ENCODE measurements at regions not wholly inside any gene's neighbourhood (a gene's known extent, or its start where the extent isn't known, plus 50 kb on each side); places are given as distances from the start of the nearest gene placed in this dataset.

DNA sequence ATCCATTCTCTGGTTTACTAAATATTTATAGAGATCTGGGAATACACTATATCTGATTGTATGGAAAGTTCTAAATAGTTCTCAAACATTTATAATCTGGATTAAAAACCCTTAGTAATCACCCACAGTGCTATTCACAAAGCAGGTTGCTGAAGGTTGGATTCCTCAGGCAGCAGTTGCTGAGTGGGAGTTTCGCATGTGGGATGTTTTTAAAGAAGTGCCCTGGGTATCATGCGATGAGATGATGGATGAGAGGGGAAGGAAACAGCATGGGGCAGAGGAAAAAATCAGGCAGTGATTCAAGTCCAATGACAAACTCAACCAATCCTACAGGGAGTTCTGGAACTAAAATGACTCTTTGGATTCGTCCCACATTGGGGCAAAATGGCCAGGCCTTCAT, 85.3 kb upstream of the GALNT2 start:
- DNase-seq = no peak

DNA sequence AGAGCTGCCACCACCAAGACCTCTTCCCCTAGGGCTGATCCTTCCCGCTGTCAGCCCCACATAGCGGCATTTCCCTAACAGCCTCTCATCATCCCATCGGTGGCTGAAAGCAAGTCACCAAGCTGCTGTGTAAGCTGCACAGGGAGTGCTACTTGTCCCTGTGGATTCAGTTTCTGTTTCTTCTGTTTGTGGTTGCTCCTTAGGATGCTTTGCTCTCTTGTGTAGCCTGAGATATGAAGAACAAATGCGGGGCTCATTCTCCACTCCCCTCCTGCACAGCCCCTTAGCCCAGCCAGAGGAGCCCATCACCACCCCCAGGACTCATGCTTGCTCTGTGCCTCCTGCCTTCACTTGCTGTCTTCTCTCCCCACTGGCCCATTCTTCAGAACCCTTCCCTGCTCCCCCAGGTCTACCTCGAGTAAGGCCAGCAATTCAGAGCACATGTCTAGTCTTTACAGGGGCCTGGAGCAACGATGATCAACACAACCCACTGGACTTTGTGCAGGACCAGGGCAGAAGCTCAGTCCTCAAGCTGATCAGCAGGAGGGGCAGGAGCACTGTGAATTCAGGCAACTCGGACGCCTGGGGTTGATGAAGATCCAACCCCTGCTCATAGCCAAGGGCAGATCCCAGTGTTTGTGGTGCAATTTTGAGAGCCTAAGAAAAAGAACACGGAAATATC, 82.6 kb upstream of the GALNT2 start:
- DNase-seq = no peak

DNA sequence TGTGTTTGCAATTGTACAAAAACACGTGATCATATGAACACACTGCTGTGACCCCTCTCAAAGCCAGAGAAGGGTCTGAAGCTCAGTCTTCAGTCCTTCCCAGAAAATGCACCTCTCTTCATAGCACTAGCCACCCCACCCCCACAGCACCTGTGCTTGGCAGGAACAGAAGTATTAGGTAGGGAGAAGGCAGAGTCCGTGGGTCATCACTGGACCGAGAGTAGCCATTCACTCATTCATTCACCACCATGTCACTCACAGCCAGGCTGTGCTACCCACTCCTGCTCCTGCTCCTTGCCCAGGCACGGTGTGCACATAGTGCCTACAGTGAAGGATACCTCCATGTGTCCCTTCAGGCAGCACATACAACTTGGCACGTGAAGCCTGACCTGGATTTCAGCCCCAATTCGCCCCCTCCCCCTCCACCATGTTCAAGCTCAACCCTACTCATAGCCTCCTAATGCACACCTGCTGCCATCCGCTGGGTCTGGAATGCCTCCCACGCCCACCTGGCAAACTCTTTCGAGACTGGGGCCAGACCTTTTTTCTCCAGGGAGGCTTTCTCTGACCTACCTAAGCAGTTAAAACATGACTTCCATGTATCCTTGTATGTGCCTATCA, 81.9 kb upstream of the GALNT2 start:
- DNase-seq = no peak

DNA sequence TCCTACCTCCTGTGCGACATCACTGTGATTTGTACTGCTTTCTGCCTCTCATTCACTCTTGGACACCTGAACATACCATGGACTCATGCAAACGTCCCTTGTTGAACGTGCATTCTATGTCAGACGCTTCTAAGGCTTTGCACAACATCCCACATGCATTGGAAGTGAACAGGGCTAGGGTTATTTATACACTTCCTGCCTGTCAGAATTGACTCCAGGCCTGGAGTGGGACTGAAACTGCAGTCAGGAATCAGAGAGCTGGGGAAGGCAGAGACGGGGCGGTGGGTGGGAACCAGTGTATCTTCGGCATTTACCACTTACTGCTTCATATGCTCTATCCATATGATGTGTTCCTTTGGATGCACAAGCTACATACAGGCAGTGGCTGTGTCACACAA, 81.4 kb upstream of the GALNT2 start:
- no peak for DNase-seq

DNA sequence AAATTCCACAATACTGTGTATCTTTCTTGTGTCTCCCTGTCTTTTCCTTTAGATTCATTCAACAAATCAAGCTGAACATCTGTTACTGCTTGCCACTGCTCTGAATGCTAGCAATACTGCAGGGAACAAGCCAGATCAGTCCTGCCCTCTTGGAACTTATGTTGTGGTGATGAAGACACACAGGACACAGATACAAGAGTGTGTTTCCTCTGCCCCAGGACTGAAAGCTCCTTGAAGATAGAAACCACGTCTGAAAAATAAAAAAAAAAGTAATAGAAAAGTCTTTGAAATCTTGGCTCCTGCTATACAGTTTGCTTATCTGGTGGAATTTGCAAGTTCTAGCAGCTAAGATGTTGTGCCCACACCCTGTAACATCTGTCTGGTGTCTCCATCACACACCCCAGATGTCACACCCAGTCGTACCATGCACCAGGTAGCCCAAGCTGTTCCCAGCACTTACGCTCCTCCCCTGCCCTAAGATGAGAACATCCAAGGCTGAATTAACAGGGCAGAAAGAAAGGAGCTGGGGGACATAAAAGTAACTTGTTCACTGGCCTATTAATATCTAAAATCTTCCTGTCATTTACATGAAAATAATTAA, 80.2 kb upstream of the GALNT2 start:
- no peak for DNase-seq

DNA sequence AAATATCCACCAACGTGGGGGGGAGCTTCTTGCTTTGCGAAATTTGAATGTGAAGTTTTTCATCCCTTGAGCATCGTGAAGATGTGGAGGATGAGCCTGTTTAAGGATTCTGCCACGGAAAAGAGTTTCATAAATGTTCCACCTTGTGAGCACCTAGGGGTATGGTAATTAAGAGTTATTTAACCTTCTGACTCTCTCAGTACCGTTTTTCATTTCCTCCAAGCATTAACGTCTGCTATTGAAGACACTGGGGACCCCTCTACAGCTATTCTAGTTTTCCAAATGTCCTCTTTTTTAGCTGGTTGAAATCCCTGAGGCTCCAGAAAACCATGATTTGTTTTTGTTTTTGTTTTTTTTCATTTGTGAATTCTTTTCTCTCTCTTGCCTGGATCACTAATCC, 79.1 kb upstream of the GALNT2 start:
- no peak for DNase-seq

DNA sequence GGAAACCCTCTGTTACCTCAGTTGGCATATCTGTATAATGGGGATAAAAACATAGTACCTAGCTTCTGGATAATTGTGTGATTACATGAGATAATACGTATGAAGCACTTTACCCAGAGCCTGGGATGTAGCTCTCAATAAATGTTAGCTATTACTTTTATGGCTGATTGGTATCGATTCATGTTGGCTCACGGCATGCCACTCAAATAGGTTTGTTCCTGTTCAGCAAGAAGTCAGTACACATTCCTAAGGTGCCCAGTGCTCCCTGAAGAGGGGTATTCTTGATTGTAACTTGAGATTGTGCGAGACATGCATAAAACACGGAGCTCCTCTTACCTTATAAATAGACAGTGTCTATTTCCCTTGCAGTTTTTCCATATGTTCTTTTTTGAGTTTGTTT, 78.5 kb upstream of the GALNT2 start:
- DNase-seq = no peak

DNA sequence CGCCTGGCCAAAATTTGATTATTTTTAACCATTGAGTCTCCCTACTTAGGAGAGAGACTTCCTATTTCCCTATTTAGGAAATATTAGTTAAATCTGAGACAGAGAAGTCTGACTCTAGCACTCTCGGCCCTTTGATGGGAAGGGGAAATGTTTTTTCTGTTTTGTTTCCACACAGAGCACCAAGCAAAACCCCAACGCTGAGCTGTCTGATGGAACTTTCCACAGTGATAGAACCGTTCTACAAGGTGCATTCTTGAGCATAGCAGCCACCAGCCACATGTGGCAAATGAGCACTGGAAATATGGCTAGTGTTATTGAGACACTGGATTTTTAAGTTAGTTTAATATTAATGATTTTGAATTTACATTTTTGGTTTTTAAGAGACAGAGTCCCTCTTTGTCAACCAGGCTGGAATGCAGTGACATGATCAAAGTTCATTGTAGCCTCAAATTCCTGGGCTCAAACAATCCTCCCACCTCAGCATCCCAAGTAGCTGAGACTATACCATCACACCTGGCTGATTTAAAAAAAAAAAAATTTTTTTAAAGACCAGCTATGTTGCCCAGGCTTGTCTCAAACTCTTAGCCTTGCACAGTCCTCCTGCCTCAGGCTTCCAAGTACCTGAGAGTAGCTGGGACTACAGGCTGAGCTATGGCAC, 77.3 kb upstream of the GALNT2 start:
- no peak for DNase-seq

DNA sequence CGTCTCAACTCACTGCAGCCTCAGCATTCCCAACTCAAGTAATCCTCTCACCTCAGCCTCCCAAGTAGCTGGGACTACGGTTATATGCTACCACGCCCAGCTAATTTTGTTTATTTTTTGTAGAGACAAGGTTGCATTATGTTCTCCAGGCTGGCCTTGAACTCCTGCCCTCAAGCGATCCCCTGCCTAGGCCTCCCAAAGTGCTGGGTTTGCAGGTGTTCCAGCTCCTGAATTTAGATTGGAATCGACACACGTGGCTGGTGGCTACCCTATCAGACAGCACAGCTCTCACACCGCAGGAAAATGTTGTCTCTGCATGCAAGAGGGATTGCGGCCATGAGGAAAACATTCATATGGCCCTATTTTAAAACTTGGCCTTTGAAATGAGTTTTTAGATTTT, 76.7 kb upstream of the GALNT2 start:
- no peak for DNase-seq

DNA sequence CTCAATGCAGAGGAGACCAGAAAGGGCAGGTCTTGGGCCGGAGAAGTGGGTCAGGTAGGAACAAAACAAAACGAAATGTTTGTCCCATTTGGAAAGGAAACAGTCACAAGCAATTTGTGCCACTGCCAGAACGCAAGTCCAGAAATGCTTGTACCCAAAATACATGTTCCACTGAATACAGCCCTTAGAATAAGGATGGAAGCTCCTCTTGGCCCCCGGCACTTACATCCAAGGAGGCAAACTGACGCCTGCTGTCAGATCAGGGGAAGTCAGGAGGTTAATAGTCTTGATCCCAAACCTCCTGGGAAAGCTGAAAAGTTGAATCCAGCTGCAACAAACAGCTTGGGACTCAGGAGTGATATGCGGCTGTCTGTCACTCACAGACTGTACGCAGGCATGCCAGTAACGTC, 75.9 kb upstream of the GALNT2 start:
- no peak for DNase-seq

DNA sequence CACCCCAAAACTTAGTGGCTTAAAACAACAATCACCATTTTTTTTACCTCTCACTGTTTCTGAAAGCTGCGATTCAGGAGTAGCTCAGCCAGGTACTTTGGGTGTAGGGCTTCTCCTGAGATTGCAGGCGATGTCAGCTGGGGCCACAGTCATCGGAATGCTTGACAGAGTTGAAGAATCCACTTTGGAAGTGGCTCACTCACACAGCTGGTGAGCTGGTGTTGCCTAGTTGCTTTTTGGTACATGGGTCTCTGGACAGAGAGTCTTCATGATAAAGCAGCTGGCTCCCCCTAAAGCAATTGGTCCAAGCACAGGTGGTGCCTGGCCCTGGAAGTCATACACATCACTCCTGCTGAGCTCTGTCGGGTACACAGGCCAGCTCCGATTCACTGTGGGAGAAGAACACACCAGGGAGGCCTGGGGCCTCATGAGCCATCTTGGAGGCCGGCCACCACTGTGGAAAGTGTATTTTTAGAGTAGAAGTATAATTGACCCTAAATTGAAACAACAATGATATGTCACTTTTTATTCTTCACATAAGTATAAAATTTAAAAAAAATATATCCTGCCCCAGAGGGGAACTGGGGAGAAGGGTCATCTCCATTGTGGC, 75.2 kb upstream of the GALNT2 start:
- no peak for DNase-seq

DNA sequence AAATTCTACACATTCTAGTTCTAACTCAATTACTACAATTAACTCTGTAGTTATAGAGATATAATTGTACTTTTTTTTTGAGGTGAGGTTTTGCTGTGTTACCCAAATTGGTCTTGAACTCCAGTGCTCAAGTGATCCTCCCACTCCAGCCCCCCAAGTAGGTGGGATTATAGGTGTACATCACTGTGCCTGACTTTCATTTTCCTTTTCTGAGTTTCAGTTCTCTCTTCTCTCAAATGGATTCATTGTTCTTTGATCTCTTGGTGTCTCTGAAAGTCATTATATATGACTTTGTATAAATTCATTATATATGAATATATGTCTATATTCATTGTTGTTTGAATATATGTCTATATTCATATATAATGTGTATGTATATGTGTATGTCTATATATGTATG, 74.0 kb upstream of the GALNT2 start:
- no peak for DNase-seq

DNA sequence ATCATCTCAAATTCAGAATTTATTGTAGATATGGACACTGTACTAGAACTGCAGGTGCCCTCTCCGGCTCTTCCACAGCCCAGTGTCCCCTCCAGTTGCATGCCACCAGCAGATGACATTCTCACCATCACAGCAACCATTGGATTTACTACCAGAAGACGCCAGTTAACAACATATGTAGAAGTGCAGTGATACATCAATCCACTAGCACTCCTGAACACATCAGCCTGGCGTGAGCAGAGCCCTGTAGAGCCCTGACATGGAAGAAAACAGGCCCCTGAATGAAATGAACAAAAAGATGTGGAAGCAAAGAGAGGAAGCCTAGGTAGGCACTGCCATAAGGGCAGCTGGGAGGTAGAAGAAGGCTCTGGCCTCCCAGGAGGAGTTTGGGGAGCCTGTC, 73.1 kb upstream of the GALNT2 start:
- DNase-seq = no peak

DNA sequence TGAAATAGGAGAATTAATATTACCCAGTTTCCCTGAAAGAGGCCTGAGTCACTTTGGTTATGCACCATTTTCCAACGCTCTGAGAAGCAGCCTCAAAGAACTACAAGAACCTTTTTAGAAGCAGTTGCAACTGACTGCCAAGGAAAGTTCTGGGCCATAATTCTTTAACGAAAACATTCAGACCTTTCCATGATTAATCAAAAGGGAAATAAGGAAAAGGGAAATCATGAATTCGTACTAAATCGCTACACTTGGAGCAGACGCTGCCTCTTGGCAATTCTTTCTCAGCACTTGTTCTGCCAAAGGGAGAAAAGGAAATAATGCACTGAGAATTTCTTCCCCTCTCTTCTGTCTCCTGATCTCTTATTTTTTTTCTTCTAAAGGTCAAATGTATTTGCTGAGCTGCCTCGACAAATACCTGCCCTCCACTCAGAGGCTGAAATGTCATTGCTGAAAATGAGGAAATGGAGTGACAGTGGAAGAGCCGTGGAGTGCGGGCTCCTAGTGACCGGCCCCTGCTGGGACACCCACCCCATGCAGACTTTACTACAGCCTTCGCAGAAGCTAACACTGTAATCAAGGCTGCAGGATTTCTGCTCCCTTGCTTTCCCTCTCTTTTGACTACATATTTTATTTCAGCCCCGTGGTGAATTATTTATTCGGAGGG, 67.9 kb upstream of the GALNT2 start:
- no peak for DNase-seq

DNA sequence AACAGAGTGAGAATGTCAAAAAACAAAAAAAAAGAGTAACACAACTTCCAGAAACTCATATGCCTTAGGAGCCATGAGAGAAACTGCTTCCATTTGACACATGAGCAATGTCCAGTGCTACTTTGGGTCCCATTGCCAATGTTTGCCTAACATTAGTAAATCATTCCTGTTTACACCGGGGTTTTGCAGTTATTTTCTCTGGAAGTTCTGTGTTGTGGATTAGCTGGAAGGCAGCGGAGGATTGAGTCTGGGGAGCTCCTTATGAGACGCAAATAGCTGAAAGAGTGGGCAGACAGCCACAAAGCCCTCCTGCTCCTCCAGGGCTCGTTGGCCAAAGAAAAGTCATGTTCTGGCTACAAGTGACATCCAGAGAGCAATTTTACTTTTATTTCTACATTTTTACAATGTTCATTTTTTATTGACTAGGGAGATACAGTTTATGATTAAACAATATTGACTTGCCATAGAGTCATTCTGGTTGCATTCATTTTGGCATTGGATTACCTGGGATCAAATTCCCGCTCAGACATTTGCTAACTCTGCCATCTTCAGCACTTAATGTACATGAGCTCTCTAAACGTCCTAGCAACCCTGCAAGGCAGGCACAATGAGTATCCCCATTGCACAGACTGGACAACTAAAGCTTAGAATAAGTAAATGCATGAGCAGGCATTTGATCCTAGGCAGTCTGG, 66.4 kb upstream of the GALNT2 start:
- no peak for DNase-seq

DNA sequence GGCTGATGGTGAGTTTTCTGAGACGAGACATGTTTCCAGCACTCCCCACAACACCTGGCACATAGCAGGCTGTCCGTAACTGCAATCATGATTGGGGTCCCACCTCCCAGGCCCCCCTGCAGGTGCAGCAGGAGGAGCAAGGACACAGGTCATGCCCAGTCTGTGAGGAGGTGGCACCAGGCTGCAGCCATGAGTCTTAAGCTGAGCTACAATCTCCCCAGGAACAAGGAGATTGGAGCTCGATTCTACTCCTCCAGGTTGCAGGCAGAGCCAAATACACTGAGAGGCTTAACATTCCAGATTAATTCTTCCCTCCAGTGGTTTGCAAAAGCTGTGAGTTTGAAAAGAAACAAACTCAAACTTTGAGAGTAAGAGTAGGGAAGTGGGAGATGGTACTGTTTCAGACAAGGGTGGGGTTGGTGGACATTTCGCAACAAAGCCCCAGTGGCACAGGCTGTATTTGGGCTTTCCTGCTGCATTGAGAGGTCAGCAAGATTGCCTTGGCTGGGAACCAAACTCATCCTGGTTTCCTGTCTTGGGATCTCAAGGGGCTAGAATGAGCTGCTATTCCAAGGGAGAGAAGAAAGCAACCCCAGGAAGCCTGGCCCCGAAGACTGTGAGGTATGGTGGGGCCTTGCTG, 64.8 kb upstream of the GALNT2 start:
- peak in 1 of 2 donors; percentile 10 for DNase-seq

DNA sequence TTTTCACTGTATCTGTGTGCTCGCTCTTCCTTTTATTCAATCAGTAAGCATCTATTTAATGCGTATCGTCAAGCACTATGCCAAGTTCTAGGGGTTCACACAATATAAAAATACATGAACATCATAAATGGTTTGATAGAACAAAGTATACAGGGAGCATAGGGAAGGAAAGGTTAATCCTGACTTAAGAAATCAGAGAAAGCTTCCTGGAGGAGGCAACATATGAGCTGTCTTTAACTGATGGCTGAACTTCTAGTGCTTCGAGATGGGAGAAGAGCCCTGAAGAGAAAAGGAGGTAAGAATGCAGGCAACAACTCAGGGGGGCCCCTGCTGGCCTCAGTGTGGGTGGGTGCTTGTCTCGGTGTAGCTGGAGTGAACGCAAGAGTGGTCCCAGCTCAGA, 63.6 kb upstream of the GALNT2 start:
- no peak for DNase-seq

DNA sequence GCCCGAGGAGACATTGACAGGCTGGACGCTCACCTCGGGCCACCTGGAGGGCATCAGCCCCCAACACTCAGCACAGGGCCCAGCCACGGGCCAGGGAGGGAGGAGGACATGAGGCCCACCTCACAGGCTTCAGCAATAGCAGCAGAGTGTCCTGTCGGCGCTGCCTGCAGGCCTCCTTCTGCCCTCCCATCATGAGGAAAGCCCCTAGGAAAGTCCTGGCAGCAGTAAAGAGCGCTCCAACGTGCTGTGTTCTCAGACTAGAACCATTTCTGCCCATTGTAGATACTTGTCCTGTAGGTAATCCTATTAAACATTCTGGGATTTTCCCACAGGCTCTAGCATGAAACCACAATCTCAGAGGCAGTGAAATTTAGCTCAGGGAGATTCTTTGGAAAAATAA, 62.0 kb upstream of the GALNT2 start:
- no peak for DNase-seq

DNA sequence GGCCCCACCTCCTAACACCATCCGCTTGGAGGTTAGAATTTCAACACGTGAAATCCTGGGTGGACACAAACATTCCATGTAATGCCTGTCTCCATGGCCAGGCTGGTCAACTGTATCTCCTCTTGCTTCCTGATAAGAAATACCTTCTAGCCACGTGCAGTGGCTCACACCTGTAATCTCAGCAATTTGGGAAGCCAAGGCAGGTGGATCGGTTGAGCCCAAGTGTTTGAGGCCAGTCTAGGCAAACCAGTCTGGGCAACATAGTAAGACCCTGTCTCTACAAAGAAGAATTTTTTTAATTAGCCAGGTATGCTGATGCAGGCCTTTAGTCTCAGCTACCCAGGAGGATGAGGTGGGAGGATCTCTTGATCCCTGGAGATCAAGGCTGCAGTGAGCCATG, 58.3 kb upstream of the GALNT2 start:
- DNase-seq = no peak

DNA sequence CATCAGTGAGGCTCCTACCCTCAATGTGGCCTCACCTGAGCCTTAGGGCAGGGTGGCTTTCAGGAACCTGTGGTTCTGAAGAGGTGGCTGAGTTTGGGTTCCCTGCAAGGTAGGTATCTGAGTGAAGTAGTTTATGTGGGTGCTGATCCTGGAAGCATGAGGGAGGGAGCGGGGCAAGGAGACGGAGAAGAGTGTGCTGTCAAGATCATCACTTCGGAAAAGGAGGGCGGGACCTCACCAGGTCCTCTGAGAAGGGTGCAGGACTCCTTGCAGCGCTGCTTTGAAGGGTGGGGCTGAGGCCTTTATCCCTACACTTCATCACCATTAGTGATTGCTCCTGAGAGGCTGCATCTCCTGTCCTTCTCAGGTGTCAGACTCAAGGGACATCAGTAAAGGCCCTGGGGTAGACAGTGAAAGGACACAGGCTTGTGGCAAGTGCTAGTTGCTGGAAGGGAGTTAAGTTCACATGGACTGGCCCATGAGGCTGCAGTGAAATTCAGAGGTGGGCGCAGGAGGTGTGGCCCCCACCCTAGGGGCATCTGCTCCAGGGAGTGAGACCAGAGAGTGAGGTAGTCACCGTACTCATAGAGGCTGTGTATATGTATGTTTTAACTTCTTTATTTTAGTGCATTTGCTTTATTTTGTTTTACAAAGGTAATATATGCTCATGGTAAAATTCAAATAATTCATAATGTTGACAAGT, 57.3 kb upstream of the GALNT2 start:
- DNase-seq = no peak

DNA sequence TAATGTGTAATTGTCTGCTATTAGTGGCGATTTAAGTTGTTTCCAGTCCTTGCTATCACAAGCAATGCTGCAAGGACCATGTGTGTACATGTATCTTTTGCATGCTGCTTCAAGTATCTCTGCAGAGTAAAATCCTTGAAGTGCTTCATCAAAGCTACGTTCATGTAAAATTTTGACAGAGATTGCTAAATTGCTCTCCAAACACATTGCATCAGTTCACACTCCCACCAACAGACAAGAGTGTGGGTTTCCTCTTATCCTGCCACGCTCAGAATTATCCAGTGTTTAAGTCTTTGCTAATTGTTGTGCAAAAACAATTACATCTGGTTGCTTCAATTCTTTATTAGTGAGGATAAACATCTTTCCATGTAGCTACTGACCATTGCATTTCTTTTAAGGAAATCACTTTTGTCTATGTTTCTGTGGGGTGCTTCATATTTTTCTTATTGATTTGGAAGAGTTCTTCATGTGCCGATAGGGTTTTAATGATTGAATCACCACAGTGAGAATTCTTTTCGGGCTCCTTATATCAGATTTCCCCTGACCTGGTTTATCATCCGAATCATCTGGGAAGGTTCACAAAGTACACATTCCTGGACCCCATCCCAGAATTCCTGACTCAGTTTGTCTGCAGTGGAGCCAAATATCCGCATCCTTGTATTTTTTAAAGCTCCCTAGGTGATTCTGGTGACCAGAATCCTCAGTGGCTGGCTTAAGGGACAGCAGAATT, 56.3 kb upstream of the GALNT2 start:
- no peak for DNase-seq

Measured in CD4-positive, alpha-beta T cell treated with Interleukin-1 beta for 1 hour (primary cell).